Dermis microvascular lymphatic vessel endothelial cell (primary cell): ENCODE measurements at regions not wholly inside any gene's neighbourhood (a gene's known extent, or its start where the extent isn't known, plus 50 kb on each side); places are given as distances from the start of the nearest gene placed in this dataset.
"Not testable (repeated sequence)": the region's sequence is repeated elsewhere in the genome, so short reads cannot be mapped to it uniquely, and the experiment has no call there.

Experiments used
- DNase-seq, 2 donors: peaks; one replicate each; pipeline versions ENCODE4 v3.0.0 to v3.0.0-alpha.2; 2010; ENCODE audit warnings: low read depth in 2 of 2

GRCh38 chr11:90701716-90702115 lies 478.9 kb upstream of the CHORDC1 start:
- DNase-seq = no peak

GRCh38 chr11:90700789-90701439 lies 478.1 kb upstream of the CHORDC1 start:
- no peak for DNase-seq

DNA sequence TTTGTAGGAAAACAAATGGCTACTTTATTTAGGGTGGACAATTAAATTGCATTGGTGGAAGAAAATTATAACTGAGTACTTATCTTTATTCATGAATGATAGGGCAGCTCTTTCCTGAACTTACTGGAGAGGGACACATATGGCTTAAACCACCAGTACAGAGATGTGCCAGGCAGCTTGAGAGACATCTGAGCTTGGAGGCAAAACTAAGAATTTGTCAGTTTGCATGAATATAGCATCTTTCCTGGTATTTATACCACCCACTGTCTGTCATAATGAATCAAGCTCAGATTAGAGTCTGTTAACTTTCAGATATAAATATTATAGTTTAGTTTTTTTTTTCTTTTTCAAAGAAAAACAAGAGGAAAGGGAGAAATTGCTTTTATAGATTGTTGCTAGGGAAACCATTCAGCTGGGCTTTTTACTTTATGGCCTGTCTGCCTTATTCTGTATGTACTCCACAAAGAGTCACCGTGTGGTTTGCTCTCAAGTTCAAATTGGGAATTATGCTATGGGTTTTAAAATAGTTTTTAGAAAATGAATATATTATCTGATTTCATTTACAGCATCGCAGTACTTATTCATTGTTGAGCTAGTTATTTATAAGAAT lies 477.0 kb upstream of the CHORDC1 start:
- no peak for DNase-seq

GRCh38 chr11:90698238-90698637 lies 475.4 kb upstream of the CHORDC1 start:
- DNase-seq = no peak

DNA sequence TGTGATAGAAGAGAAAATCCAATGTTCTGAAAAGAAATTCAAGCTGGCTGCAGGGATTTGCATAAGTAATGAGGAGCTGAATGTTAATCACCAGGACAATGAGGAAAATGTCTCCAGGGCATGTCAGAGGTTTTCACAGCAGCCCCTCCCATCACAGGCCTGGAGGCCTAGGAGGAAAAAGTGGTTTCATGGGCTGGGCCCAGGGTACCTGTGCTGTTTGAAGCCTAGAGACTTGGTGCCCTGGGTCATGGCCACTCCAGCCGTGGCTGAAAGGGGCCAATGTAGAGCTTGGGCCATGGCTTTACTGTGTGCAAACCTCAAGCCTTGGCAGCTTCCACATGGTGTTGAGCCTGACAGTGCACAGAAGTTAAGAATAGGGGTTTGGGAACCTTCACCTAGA lies 452.6 kb upstream of the CHORDC1 start:
- not testable (repeated sequence) for DNase-seq

- no peak for DNase-seq
Observed at GRCh38 chr11:90669094-90669493, 446.2 kb upstream of the CHORDC1 start.

DNA sequence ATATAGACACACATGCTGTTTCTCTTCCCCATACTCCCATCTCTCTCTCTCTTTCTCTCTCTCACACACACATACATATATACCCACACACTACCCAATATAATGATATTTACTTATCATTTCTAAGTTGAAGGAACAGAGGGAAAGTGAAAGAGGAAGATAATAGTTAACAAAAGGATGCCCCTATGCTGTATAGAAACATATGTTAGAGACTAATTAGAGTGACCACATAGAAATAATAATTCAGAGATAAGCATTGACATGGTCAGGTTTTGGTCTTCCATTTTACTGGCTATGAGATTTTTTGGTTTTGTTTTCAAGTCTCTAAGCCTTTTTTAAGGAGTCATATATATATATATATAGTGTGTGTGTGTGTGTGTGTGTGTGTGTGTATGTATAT lies 445.7 kb upstream of the CHORDC1 start:
- no peak for DNase-seq

- DNase-seq = no peak
Observed at GRCh38 chr11:90661233-90661632, 438.4 kb upstream of the CHORDC1 start.

- DNase-seq = no peak
Observed at GRCh38 chr11:90656171-90656570, 433.3 kb upstream of the CHORDC1 start.

DNA sequence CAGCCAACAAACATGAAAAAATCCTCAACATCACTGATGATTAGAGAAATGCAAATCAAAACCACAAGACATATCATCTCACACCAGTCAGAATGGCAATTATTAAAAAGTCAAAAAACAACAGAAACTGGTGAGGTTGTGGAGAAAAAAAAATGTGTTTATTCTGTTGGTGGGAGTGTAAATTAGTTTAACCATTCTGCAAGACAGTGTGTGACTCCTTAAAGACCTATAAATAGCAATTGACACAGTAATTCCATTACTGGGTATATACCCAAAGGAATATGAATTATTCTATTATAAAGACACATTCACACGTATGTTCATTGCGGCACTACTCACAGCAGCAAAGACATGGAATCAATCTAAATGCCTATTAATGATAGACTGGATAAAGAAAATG lies 427.3 kb upstream of the CHORDC1 start:
- no peak for DNase-seq

DNA sequence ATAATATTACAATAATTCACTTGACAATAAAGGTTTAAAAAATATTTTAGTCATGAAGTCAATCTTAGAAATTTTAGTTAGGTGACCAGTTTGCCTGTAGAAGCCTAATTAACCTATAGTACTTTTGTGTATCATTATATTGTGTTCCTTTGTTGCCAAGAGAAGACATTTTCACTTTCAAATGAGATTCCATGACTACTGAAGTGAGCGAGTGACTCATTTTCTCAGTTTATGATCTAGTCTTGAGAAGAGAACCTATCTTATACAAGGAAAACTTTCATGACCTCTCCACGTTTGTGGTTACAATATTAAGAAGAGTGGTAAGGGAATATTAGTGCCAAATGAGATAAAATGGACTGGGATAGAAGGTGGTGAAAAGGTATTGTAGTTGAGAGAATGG lies 423.9 kb upstream of the CHORDC1 start:
- no peak for DNase-seq

DNA sequence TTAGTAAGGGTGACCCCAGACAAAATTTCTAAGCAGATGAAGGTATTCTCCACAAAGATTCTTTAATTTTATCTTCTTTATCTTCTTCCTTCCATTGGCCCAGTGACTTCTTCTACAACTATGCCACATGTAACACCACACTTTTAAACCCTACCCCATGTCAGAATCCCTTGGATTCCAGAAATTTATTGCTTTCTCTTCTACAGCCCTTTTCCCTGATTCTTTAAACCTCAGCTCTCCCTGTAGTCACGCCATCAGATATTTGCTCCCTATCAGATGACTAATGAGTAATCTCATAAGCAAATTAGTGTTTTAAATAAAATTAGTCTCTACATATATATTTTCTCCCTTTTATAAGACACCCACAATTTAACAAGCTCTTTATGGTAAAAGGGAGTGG lies 423.4 kb upstream of the CHORDC1 start:
- DNase-seq = no peak

- peak in 1 of 2 donors; percentile 0 for DNase-seq
Observed at GRCh38 chr11:90639461-90639993, 416.7 kb upstream of the CHORDC1 start.

DNA sequence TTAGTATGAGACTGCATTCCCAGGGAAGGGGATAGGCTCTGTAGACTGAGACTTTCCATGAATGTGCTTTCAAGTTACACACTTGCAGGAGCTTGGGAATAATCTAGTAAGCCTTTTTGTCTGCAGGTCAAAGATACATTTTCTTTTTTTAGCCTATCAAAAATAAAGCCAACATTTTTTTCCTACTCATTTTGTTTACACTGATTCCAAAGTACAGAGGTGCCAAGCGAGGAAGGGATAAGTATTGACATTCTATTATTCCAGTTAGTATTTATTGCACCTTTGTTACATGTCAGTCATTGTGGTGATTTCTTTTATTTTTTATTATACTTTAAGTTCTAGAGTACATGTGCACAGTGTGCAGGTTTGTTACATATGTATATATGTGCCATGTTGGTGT lies 413.0 kb upstream of the CHORDC1 start:
- no peak for DNase-seq

- no peak for DNase-seq
Observed at GRCh38 chr11:90635151-90635550, 412.3 kb upstream of the CHORDC1 start.

- no peak for DNase-seq
Observed at GRCh38 chr11:90630176-90630575, 407.3 kb upstream of the CHORDC1 start.

GRCh38 chr11:90629229-90629806 lies 406.5 kb upstream of the CHORDC1 start:
- DNase-seq = no peak

GRCh38 chr11:90614318-90614717 lies 391.5 kb upstream of the CHORDC1 start:
- DNase-seq = no peak

DNA sequence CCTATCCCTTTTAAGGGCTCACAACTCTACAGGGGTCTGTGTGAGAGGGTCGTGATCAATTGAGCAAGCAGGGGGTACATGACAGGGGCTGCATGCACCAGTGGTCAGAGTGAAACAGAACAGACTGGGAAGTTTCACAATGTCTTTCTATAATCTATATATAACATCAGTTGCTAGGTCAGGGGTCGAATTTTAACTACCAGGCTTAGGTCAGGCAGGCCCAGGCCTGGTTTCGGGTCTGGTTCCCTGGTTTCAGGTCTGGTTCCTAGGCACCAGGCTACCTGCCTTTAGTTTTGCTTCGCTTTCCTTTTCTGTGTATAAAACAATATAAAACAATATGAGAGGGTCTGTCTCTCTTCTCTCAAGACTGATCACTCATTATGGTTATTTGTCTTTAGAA lies 390.2 kb upstream of the CHORDC1 start:
- DNase-seq = not testable (repeated sequence)

- no peak for DNase-seq
Observed at GRCh38 chr11:90606721-90607120, 383.9 kb upstream of the CHORDC1 start.

- DNase-seq = no peak
Observed at GRCh38 chr11:90601261-90601660, 378.4 kb upstream of the CHORDC1 start.

DNA sequence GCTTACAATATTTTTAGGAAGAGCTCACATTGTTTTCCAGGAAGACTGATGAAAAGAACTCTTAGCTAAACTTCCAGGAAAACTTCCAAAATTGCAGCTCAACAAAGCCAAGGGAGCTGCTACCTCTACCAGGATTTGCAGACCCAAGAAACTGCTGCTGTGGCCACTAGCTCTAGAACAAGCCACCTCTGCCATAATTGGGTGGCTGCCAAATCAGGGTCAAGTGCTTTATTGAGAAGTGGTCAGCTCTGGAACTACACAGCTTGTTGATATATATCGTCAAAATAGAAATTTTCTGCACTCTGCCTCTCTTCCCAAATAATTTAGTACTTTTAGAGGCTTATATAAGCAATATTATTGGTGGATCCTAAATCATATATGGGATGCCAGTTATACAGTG lies 371.8 kb upstream of the CHORDC1 start:
- no peak for DNase-seq

- no peak for DNase-seq
Observed at GRCh38 chr11:90593099-90593498, 370.2 kb upstream of the CHORDC1 start.
